ENCODE measurements at regions not wholly inside any gene's neighbourhood (a gene's known extent, or its start where the extent isn't known, plus 50 kb on each side); places are given as distances from the start of the nearest gene placed in this dataset.

GRCh38 chr6:63521475-63522210 is 50.6 kb upstream of the LOC128125822 start:
- no peak for DNase-seq (ENCODE audit: low read depth in 4 of 4, low spot score in 3 of 4)
